ENCODE measurements at regions not wholly inside any gene's neighbourhood (a gene's known extent, or its start where the extent isn't known, plus 50 kb on each side); places are given as distances from the start of the nearest gene placed in this dataset.
A peak's percentile ranks its signal among the peaks of the same experiment; 100 is the strongest.

GRCh38 chr2:105556366-105556765, 157.5 kb upstream of the FHL2 start:
- H2AFZ ChIP-seq (ENCODE audit: low read depth): no peak overlapping the region
- H3K4me3 ChIP-seq (ENCODE audit: low read depth in 2 of 2, low read length in 1 of 2): no peak overlapping the region
- H4K20me1 ChIP-seq (ENCODE audit: insufficient read depth): no peaks in the 10 kb centered on the region
- no peak overlapping the region for H3K9ac ChIP-seq
- no peak overlapping the region for H3K4me2 ChIP-seq
- no peaks in the 10 kb centered on the region for H3K36me3 ChIP-seq (replicated peaks in 1 of 2; ENCODE audit: control insufficient read depth in 1 of 2, insufficient read depth in 2 of 2, low read length in 1 of 2)
- no peak for DNase-seq
- H3K27ac ChIP-seq (ENCODE audit: low read depth in 2 of 2, low read length in 1 of 2): no peak overlapping the region
- ChIA-PET POLR2A (no interaction called here), CTCF (interaction anchor here (1.0 to 1.3 kb wide), 2 partner anchors 12 to 25 kb away, joined by 3 read pairs; no protein-coding TSS in a partner anchor)
- 42% methylated on average over 3 of the region's 3 CpGs for WGBS (ENCODE audit: low lambda C conversion rate)
- H3K4me1 ChIP-seq (ENCODE audit: control insufficient read depth in 1 of 2, insufficient read depth in 2 of 2, low read depth in 1 of 2, low read length in 1 of 2): peaks cover 0 to 17% of the 10 kb centered on the region in 2 experiments; a peak in 2 of 4 replicates
- TF ChIP-seq MEF2A (IDR thresholded peaks at IDR 0.05; ENCODE audit: borderline replicate concordance, low read depth) (no peak), FOXM1 (IDR thresholded peaks at IDR 0.05; ENCODE audit: low read depth) (no peak), RCOR1 (IDR thresholded peaks at IDR 0.05; ENCODE audit: low read length) (no peak), CHD2 (IDR thresholded peaks at IDR 0.05; ENCODE audit: low read length, partially characterized antibody) (no peak), POLR2AphosphoS5 (IDR thresholded peaks at IDR 0.05; ENCODE audit: low read depth, low read length) (no peak), YY1 (IDR thresholded peaks at IDR 0.05; ENCODE audit: low read depth) (no peak), ELF1 (IDR thresholded peaks at IDR 0.05) (no peak), RAD21 (IDR thresholded peaks at IDR 0.05; ENCODE audit: low read length) (no peak), REST (IDR thresholded peaks at IDR 0.05; ENCODE audit: low read depth, low read length) (no peak), TCF12 (IDR thresholded peaks at IDR 0.05) (no peak)
- no peaks in the 10 kb centered on the region for H3K79me2 ChIP-seq (ENCODE audit: insufficient read depth)
- H3K27me3 ChIP-seq (ENCODE audit: insufficient read depth): peaks cover 20% of the 10 kb centered on the region; the same call in 1 of the 2 replicates
- no peaks in the 10 kb centered on the region for H3K9me3 ChIP-seq
- no peaks in the 10 kb centered on the region for H3F3A ChIP-seq (replicated peaks; ENCODE audit: insufficient read depth)
- no peaks in the 10 kb centered on the region for H3K9me2 ChIP-seq

DNA sequence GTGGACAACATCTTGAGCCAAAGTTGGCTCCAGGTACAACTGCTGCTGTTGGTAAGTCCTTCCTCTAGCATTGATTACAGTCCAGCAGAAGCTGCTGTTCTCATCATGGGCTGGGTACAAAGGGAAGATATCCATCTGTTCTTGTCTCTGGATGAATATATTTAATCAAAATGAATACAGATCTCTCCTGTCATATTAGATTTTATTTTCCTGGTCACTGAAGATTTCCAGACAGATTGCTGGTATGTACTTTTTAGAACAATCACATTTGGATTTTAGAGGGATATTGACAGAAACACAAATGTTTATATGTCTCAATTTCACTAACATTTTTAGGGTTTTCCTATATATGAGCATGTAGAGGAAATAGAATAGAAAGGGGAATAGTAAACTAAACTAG, 155.4 kb upstream of the FHL2 start:
- no peak overlapping the region for H3K4me3 ChIP-seq (ENCODE audit: low read depth in 2 of 2, low read length in 1 of 2)
- no peaks in the 10 kb centered on the region for H3F3A ChIP-seq (replicated peaks; ENCODE audit: insufficient read depth)
- no peak overlapping the region for H3K27ac ChIP-seq (ENCODE audit: low read depth in 2 of 2, low read length in 1 of 2)
- peaks cover 0 to 17% of the 10 kb centered on the region in 2 experiments; a peak in 2 of 4 replicates for H3K4me1 ChIP-seq (ENCODE audit: control insufficient read depth in 1 of 2, insufficient read depth in 2 of 2, low read depth in 1 of 2, low read length in 1 of 2)
- no peaks in the 10 kb centered on the region for H4K20me1 ChIP-seq (ENCODE audit: insufficient read depth)
- H3K9me2 ChIP-seq: no peaks in the 10 kb centered on the region
- peaks cover 20% of the 10 kb centered on the region; the same call in 1 of the 2 replicates for H3K27me3 ChIP-seq (ENCODE audit: insufficient read depth)
- H3K4me2 ChIP-seq: no peak overlapping the region
- no peak overlapping the region for H3K9ac ChIP-seq
- CTCF ChIA-PET: interaction anchor here (0.6 to 3.0 kb wide), 7 partner anchors 22 to 530 kb away, joined by 3 to 8 read pairs (median 3); no protein-coding TSS in a partner anchor
- H3K79me2 ChIP-seq (ENCODE audit: insufficient read depth): no peaks in the 10 kb centered on the region
- H2AFZ ChIP-seq (ENCODE audit: low read depth): no peak overlapping the region
- H3K9me3 ChIP-seq: no peaks in the 10 kb centered on the region
- DNase-seq: peak; percentile 48
- H3K36me3 ChIP-seq (replicated peaks in 1 of 2; ENCODE audit: control insufficient read depth in 1 of 2, insufficient read depth in 2 of 2, low read length in 1 of 2): no peaks in the 10 kb centered on the region
- POLR2A ChIA-PET: no interaction called here
- TF ChIP-seq CHD2 (IDR thresholded peaks at IDR 0.05; ENCODE audit: low read length, partially characterized antibody) (peak; percentile 42), MXI1 (IDR thresholded peaks at IDR 0.05; ENCODE audit: low read depth, low read length) (no peak), SIN3A (IDR thresholded peaks at IDR 0.05; ENCODE audit: borderline replicate concordance, low read depth, low read length) (no peak), RCOR1 (IDR thresholded peaks at IDR 0.05; ENCODE audit: low read length) (peak; percentile 70; the same call in 1 of the 2 replicates), FOXJ3 (CRISPR knock-in tag; IDR thresholded peaks at IDR 0.05) (no peak), RXRA (IDR thresholded peaks at IDR 0.05; ENCODE audit: borderline replicate concordance, low read depth) (no peak), ELF1 (IDR thresholded peaks at IDR 0.05) (no peak), EP300 (IDR thresholded peaks at IDR 0.05; ENCODE audit: borderline replicate concordance in 1 of 2, low read depth in 1 of 2, low read length in 1 of 2) (peak in 1 of 2 experiments; percentile 72; a peak in 2 of 4 replicates), SMC3 (IDR thresholded peaks at IDR 0.05; ENCODE audit: low read depth, low read length) (no peak), RAD21 (IDR thresholded peaks at IDR 0.05; ENCODE audit: low read length) (no peak), YY1 (IDR thresholded peaks at IDR 0.05; ENCODE audit: low read depth) (no peak), GATA2 (CRISPR knock-in tag; IDR thresholded peaks at IDR 0.05) (peak; percentile 64), ZBTB33 (IDR thresholded peaks at IDR 0.05; ENCODE audit: borderline replicate concordance, low read depth) (no peak)
- TF ChIP-seq, protein P1, sequence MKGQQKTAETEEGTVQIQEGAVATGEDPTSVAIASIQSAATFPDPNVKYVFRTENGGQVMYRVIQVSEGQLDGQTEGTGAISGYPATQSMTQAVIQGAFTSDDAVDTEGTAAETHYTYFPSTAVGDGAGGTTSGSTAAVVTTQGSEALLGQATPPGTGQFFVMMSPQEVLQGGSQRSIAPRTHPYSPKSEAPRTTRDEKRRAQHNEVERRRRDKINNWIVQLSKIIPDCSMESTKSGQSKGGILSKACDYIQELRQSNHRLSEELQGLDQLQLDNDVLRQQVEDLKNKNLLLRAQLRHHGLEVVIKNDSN (IDR thresholded peaks at IDR 0.05; ENCODE audit: borderline replicate concordance, low read depth): no peak
- TF ChIP-seq, protein P2, sequence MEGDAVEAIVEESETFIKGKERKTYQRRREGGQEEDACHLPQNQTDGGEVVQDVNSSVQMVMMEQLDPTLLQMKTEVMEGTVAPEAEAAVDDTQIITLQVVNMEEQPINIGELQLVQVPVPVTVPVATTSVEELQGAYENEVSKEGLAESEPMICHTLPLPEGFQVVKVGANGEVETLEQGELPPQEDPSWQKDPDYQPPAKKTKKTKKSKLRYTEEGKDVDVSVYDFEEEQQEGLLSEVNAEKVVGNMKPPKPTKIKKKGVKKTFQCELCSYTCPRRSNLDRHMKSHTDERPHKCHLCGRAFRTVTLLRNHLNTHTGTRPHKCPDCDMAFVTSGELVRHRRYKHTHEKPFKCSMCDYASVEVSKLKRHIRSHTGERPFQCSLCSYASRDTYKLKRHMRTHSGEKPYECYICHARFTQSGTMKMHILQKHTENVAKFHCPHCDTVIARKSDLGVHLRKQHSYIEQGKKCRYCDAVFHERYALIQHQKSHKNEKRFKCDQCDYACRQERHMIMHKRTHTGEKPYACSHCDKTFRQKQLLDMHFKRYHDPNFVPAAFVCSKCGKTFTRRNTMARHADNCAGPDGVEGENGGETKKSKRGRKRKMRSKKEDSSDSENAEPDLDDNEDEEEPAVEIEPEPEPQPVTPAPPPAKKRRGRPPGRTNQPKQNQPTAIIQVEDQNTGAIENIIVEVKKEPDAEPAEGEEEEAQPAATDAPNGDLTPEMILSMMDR (IDR thresholded peaks at IDR 0.05): no peak

Measured in SK-N-SH (cell line).